ENCODE measurements at regions not wholly inside any gene's neighbourhood (a gene's known extent, or its start where the extent isn't known, plus 50 kb on each side); places are given as distances from the start of the nearest gene placed in this dataset.

DNA sequence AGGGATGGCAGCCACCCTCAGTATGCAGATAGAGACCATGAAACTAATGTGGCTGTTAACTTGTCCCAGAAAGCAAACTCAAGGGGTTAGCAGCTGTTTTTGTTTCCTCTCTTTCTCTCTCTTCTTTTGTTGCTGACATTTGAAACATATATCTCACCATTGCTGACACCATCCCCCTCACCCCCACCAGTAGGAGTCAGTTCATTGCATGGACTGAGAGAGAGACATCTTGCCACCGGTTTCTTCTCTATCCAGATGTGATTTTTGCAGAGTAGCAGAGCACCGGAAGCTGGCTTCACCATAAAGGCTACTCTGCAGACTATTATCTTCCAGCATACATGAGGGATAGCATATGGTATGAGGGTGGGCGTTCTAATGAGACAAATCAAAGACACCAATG, 177.1 kb upstream of the FRG1 start:
- TF ChIP-seq, protein P1, sequence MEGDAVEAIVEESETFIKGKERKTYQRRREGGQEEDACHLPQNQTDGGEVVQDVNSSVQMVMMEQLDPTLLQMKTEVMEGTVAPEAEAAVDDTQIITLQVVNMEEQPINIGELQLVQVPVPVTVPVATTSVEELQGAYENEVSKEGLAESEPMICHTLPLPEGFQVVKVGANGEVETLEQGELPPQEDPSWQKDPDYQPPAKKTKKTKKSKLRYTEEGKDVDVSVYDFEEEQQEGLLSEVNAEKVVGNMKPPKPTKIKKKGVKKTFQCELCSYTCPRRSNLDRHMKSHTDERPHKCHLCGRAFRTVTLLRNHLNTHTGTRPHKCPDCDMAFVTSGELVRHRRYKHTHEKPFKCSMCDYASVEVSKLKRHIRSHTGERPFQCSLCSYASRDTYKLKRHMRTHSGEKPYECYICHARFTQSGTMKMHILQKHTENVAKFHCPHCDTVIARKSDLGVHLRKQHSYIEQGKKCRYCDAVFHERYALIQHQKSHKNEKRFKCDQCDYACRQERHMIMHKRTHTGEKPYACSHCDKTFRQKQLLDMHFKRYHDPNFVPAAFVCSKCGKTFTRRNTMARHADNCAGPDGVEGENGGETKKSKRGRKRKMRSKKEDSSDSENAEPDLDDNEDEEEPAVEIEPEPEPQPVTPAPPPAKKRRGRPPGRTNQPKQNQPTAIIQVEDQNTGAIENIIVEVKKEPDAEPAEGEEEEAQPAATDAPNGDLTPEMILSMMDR (IDR thresholded peaks at IDR 0.05): no peak
- TF ChIP-seq POLR2A (IDR thresholded peaks at IDR 0.05): no peak
- no peak for TF ChIP-seq POLR2AphosphoS5 (IDR thresholded peaks at IDR 0.05; ENCODE audit: insufficient read depth in 1 of 2, low read depth in 1 of 2)
